H9 (cell line): ENCODE measurements at regions not wholly inside any gene's neighbourhood (a gene's known extent, or its start where the extent isn't known, plus 50 kb on each side); places are given as distances from the start of the nearest gene placed in this dataset.

ENCODE experiments used
- DNase-seq: peaks from one replicate; pipeline ENCODE4 v3.0.0-alpha.2; 2017
- H2AFZ ChIP-seq: one replicate; pipeline ENCODE4 v1.6.1; 2013; ENCODE audit warnings: mild to moderate bottlenecking, low read length, control low read depth, moderate library complexity
- H2AK5ac ChIP-seq: 2 replicates; pipeline ENCODE4 v1.6.1; 2013; ENCODE audit warnings: low read length, control low read depth, mixed read lengths; ENCODE audit not compliant: insufficient read length
- H2BK120ac ChIP-seq: one replicate; pipeline ENCODE4 v1.6.1; 2013; ENCODE audit warnings: low read depth, mild to moderate bottlenecking, low read length, control low read depth, inconsistent platforms; ENCODE audit not compliant: poor library complexity, severe bottlenecking
- H2BK12ac ChIP-seq: 2 replicates; pipeline ENCODE4 v1.6.1; 2013; ENCODE audit warnings: low read length, control low read depth, mixed read lengths, low read depth; ENCODE audit not compliant: insufficient read length
- H2BK15ac ChIP-seq: 2 replicates; pipeline ENCODE4 v1.6.1; 2013; ENCODE audit warnings: low read depth, low read length, control low read depth
- H2BK20ac ChIP-seq: one replicate; pipeline ENCODE4 v1.6.1; 2013; ENCODE audit warnings: low read depth, mild to moderate bottlenecking, low read length, control low read depth, inconsistent platforms; ENCODE audit not compliant: poor library complexity, severe bottlenecking
- H2BK5ac ChIP-seq: 2 replicates; pipeline ENCODE4 v1.6.1; 2013; ENCODE audit warnings: low read length, control low read depth, mixed read lengths; ENCODE audit not compliant: insufficient read length
- H3K14ac ChIP-seq: 2 replicates; pipeline ENCODE4 v1.6.1; 2013; ENCODE audit warnings: low read length, control low read depth; ENCODE audit not compliant: insufficient read depth
- H3K18ac ChIP-seq: 2 replicates; pipeline ENCODE4 v1.6.1; 2013; ENCODE audit warnings: low read depth, mild to moderate bottlenecking, mixed read lengths, low read length, control low read depth; ENCODE audit not compliant: insufficient read length
- H3K23ac ChIP-seq: 2 replicates; pipeline ENCODE4 v1.6.1; 2013; ENCODE audit warnings: low read length, control low read depth, mixed read lengths, low read depth; ENCODE audit not compliant: insufficient read length
- H3K23me2 ChIP-seq: 2 replicates; pipeline ENCODE4 v1.6.1; 2013; ENCODE audit warnings: low read depth, mild to moderate bottlenecking, mixed read lengths, low read length, control low read depth; ENCODE audit not compliant: insufficient read length, poor library complexity, severe bottlenecking
- H3K27ac ChIP-seq: 2 replicates; pipeline ENCODE4 v1.5.1; 2013; ENCODE audit warnings: low read length, control low read depth, mixed read lengths, low read depth; ENCODE audit not compliant: insufficient read length
- H3K27me3 ChIP-seq: 2 replicates; pipeline ENCODE4 v1.6.1; 2013; ENCODE audit warnings: low read length, control low read depth, inconsistent platforms; ENCODE audit not compliant: insufficient read depth
- H3K4ac ChIP-seq: 2 replicates; pipeline ENCODE4 v1.6.1; 2013; ENCODE audit warnings: low read depth, mild to moderate bottlenecking, control low read depth, inconsistent platforms, low read length, moderate library complexity
- H3K4me1 ChIP-seq: 2 replicates; pipeline ENCODE4 v1.6.1; 2013; ENCODE audit warnings: low read length, control low read depth, inconsistent platforms; ENCODE audit not compliant: insufficient read depth
- H3K4me2 ChIP-seq: 2 replicates; pipeline ENCODE4 v1.6.1; 2013; ENCODE audit warnings: low read length, control low read depth, mixed read lengths; ENCODE audit not compliant: insufficient read length, insufficient read depth
- H3K56ac ChIP-seq: 2 replicates; pipeline ENCODE4 v1.6.1; 2013; ENCODE audit warnings: low read depth, mild to moderate bottlenecking, mixed read lengths, low read length, control low read depth; ENCODE audit not compliant: insufficient read length
- H3K79me1 ChIP-seq: 2 replicates; pipeline ENCODE4 v1.6.1; 2013; ENCODE audit warnings: low read depth, mild to moderate bottlenecking, moderate library complexity, low read length, control low read depth, inconsistent platforms; ENCODE audit not compliant: insufficient read depth, poor library complexity, severe bottlenecking
- H3K79me2 ChIP-seq: 2 replicates; pipeline ENCODE4 v1.6.1; 2013; ENCODE audit warnings: low read length, control low read depth, inconsistent platforms; ENCODE audit not compliant: insufficient read depth
- H3K9ac ChIP-seq: 2 replicates; pipeline ENCODE4 v1.6.1; 2013; ENCODE audit warnings: low read length, control low read depth, mixed read lengths; ENCODE audit not compliant: insufficient read length; ENCODE audit errors: extremely low read depth
- H3K9me3 ChIP-seq: one replicate; pipeline ENCODE4 v1.6.1; 2013; ENCODE audit warnings: low read depth, low read length, inconsistent platforms; ENCODE audit not compliant: control insufficient read depth
- H3T11ph ChIP-seq: one replicate; pipeline ENCODE4 v1.6.1; 2013; ENCODE audit warnings: mild to moderate bottlenecking, low read length, control low read depth, inconsistent platforms
- H4K20me1 ChIP-seq: one replicate; pipeline ENCODE4 v1.6.1; 2013; ENCODE audit not compliant: control insufficient read depth, insufficient read length, insufficient read depth
- H4K5ac ChIP-seq: 2 replicates; pipeline ENCODE4 v1.6.1; 2013; ENCODE audit warnings: low read depth, mild to moderate bottlenecking, mixed read lengths, low read length, control low read depth; ENCODE audit not compliant: insufficient read length
- H4K8ac ChIP-seq: replicated peaks from 2 replicates; pipeline ENCODE4 v1.6.1; 2013; ENCODE audit warnings: low read length, control low read depth, mixed read lengths, low read depth; ENCODE audit not compliant: insufficient read length
- H4K91ac ChIP-seq: 2 replicates; pipeline ENCODE4 v1.6.1; 2013; ENCODE audit warnings: low read depth, mild to moderate bottlenecking, moderate library complexity, mixed read lengths, low read length, control low read depth; ENCODE audit not compliant: insufficient read length
- H3K27ac Mint-ChIP-seq, 3 experiments: 2 replicates in 2 of 3; 3 replicates in 1 of 3; pipeline ENCODE4 v1.8.0; 2020 to 2021; ENCODE audit warnings: mixed read lengths in 3 of 3, mild to moderate bottlenecking in 1 of 3, moderate library complexity in 1 of 3
- H3K27me3 Mint-ChIP-seq: 2 replicates; pipeline ENCODE4 v1.8.0; 2021; ENCODE audit warnings: low read depth, mild to moderate bottlenecking, moderate library complexity, mixed read lengths
- H3K36me3 Mint-ChIP-seq, 3 experiments: 2 replicates in 2 of 3; 3 replicates in 1 of 3; pipeline ENCODE4 v1.8.0; 2020 to 2021; ENCODE audit warnings: low read depth in 3 of 3, mixed read lengths in 3 of 3; ENCODE audit not compliant: insufficient read depth in 1 of 3
- H3K4me1 Mint-ChIP-seq, 2 experiments: 2 replicates each; pipeline ENCODE4 v1.8.0; 2020; ENCODE audit warnings: mixed read lengths in 2 of 2
- H3K4me3 Mint-ChIP-seq, 2 experiments: 2 replicates in 1 of 2; 3 replicates in 1 of 2; pipeline ENCODE4 v1.8.0; 2020 to 2021; ENCODE audit warnings: mild to moderate bottlenecking in 2 of 2, mixed read lengths in 2 of 2, moderate library complexity in 1 of 2
- H3K9me3 Mint-ChIP-seq, 2 experiments: 2 replicates in 1 of 2; 3 replicates in 1 of 2; pipeline ENCODE4 v1.8.0; 2020; ENCODE audit warnings: mild to moderate bottlenecking in 2 of 2, mixed read lengths in 2 of 2, moderate library complexity in 1 of 2
- WGBS: extraction: QIAGEN DNeasy Blood & Tissue Kit; methylation state at CpG from one replicate; pipeline ENCODE4 v1.1.7; 2013; ENCODE audit warnings: missing lambda C conversion rate, low lambda C conversion rate, mixed read lengths; ENCODE audit not compliant: insufficient read length; ENCODE audit errors: extremely low coverage; 5-methylcytosine and 5-hydroxymethylcytosine counted together
- TF ChIP-seq, protein P1 (sequence below): fragments of 200-600 bp; sonication (generic); conservative IDR thresholded peaks from 3 replicates; pipeline ENCODE4 v1.8.0; 2021; ENCODE audit warnings: antibody characterized with exemption, mild to moderate bottlenecking

DNA sequence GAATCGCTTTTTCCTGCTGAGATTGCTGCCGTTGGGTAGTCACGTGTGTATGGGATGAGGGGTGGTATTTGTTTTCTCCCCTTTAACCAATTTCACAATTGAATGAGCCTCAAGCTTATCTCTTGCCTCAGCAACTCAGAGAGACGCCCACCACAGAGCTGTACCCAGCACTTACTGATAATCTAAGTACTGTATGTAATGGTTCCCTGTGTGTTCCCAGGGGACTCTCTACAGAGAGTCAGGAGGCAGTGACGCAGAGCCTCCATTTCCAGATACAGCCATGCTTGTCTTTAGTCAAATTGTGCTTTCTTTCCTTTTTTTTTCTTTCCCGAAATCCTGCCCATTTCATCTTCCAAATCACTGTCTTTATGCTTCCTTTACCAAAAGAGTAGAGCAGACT, 1102.1 kb upstream of the KLHL29 start:
- H3K4ac ChIP-seq = no peak overlapping the region
- no peak overlapping the region for H3K56ac ChIP-seq
- H4K20me1 ChIP-seq = no peaks in the 10 kb centered on the region
- DNase-seq = no peak
- Mint-ChIP-seq H3K27me3 (no peaks in the 10 kb centered on the region), H3K4me1 (no peaks in the 10 kb centered on the region), H3K4me3 (no peak overlapping the region), H3K27ac (no peak overlapping the region), H3K36me3 (no peaks in the 10 kb centered on the region), H3K9me3 (no peaks in the 10 kb centered on the region)
- H3K9ac ChIP-seq = no peak overlapping the region
- no peak overlapping the region for H4K5ac ChIP-seq
- H4K91ac ChIP-seq = no peak overlapping the region
- no peaks in the 10 kb centered on the region for H3K27me3 ChIP-seq
- no peaks in the 10 kb centered on the region for H3K23me2 ChIP-seq
- no peak overlapping the region for H4K8ac ChIP-seq
- no peak overlapping the region for H2BK20ac ChIP-seq
- H3T11ph ChIP-seq = no peak overlapping the region
- H3K4me1 ChIP-seq = no peaks in the 10 kb centered on the region
- no peak overlapping the region for H3K18ac ChIP-seq
- H3K9me3 ChIP-seq = no peaks in the 10 kb centered on the region
- no peak overlapping the region for H2AFZ ChIP-seq
- no peak overlapping the region for H3K4me2 ChIP-seq
- H2BK5ac ChIP-seq = no peak overlapping the region
- H3K79me1 ChIP-seq = no peaks in the 10 kb centered on the region
- H2AK5ac ChIP-seq = no peak overlapping the region
- no peak overlapping the region for H3K27ac ChIP-seq
- no peak overlapping the region for H2BK12ac ChIP-seq
- TF ChIP-seq, protein P1, sequence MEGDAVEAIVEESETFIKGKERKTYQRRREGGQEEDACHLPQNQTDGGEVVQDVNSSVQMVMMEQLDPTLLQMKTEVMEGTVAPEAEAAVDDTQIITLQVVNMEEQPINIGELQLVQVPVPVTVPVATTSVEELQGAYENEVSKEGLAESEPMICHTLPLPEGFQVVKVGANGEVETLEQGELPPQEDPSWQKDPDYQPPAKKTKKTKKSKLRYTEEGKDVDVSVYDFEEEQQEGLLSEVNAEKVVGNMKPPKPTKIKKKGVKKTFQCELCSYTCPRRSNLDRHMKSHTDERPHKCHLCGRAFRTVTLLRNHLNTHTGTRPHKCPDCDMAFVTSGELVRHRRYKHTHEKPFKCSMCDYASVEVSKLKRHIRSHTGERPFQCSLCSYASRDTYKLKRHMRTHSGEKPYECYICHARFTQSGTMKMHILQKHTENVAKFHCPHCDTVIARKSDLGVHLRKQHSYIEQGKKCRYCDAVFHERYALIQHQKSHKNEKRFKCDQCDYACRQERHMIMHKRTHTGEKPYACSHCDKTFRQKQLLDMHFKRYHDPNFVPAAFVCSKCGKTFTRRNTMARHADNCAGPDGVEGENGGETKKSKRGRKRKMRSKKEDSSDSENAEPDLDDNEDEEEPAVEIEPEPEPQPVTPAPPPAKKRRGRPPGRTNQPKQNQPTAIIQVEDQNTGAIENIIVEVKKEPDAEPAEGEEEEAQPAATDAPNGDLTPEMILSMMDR = no peak
- no peak overlapping the region for H2BK15ac ChIP-seq
- H2BK120ac ChIP-seq = no peak overlapping the region
- no peak overlapping the region for H3K23ac ChIP-seq
- WGBS = no CpG with 5 or more reads among the region's 6 CpGs
- H3K79me2 ChIP-seq = no peaks in the 10 kb centered on the region
- H3K14ac ChIP-seq = no peak overlapping the region
